OCI-LY7 (cell line): ENCODE measurements at regions not wholly inside any gene's neighbourhood (a gene's known extent, or its start where the extent isn't known, plus 50 kb on each side); places are given as distances from the start of the nearest gene placed in this dataset.

Experiments
- BruUV-seq: library from RNA; stranded (reverse); fragments of 400-500 nt; replicated peaks from 2 replicates; lab custom pipeline; 2021; lab: Mats Ljungman, UMichigan
- CTCF ChIA-PET: fragments of 300-600 bp; sonication (Branson Sonifier 250); formaldehyde crosslinking; loops from one replicate; lab custom pipeline; 2022; ENCODE audit warnings: antibody characterized with exemption; ENCODE audit not compliant: unreplicated experiment; lab: Charles Lee
- POLR2A ChIA-PET: fragments of 300-600 bp; sonication (Branson Sonifier 250); formaldehyde crosslinking; loops from one replicate; lab custom pipeline; 2022; ENCODE audit warnings: antibody characterized with exemption; lab: Charles Lee
- DNase-seq: peaks from one replicate; pipeline ENCODE4 v3.0.0-alpha.2; 2015; ENCODE audit warnings: low spot score
- H2AFZ ChIP-seq: fragments of 200-600 bp; sonication (generic), shearing (Covaris generic); 2 replicates; pipeline ENCODE4 v1.6.1; 2014; ENCODE audit warnings: mild to moderate bottlenecking, antibody characterized with exemption, low read length, moderate library complexity
- H3K27ac ChIP-seq: fragments of 200-600 bp; sonication (generic); 2 replicates; pipeline ENCODE4 v1.5.1; 2014; ENCODE audit warnings: mixed run types, low read depth, mild to moderate bottlenecking, moderate library complexity, low read length, inconsistent platforms; ENCODE audit not compliant: poor library complexity, severe bottlenecking
- H3K36me3 ChIP-seq: fragments of 200-600 bp; sonication (generic); 2 replicates; pipeline ENCODE4 v1.6.1; 2014; ENCODE audit warnings: mild to moderate bottlenecking, antibody characterized with exemption, low read length, moderate library complexity, mixed read lengths; ENCODE audit not compliant: insufficient read depth
- H3K4me1 ChIP-seq: fragments of 200-600 bp; sonication (generic); 2 replicates; pipeline ENCODE4 v1.5.1; 2014; ENCODE audit warnings: mild to moderate bottlenecking, low read length; ENCODE audit not compliant: insufficient read depth, poor library complexity, severe bottlenecking
- H3K4me2 ChIP-seq: fragments of 200-600 bp; sonication (generic); 2 replicates; pipeline ENCODE4 v1.6.1; 2014; ENCODE audit warnings: mild to moderate bottlenecking, low read length
- H3K4me3 ChIP-seq: fragments of 200-600 bp; sonication (generic); 2 replicates; pipeline ENCODE4 v1.5.1; 2014; ENCODE audit warnings: mild to moderate bottlenecking, low read depth, low read length; ENCODE audit not compliant: poor library complexity, severe bottlenecking
- H3K79me2 ChIP-seq: fragments of 200-600 bp; sonication (generic); 2 replicates; pipeline ENCODE4 v1.6.1; 2016; ENCODE audit warnings: low read depth, mild to moderate bottlenecking, low read length, moderate library complexity, mixed read lengths; ENCODE audit not compliant: insufficient read depth
- H3K9me2 ChIP-seq: fragments of 200-600 bp; sonication (generic); 2 replicates; pipeline ENCODE4 v1.6.1; 2016; ENCODE audit warnings: mild to moderate bottlenecking, low read length, mixed read lengths; ENCODE audit not compliant: insufficient read depth
- H3K9me3 ChIP-seq: fragments of 200-600 bp; sonication (generic); 2 replicates; pipeline ENCODE4 v1.6.1; 2014; ENCODE audit warnings: mild to moderate bottlenecking, mixed run types, low read length, mixed read lengths
- H4K20me1 ChIP-seq: fragments of 200-600 bp; sonication (generic); 2 replicates; pipeline ENCODE4 v1.6.1; 2014; ENCODE audit warnings: mild to moderate bottlenecking, antibody characterized with exemption, low read length, moderate library complexity, mixed read lengths; ENCODE audit not compliant: insufficient read depth
- CTCF ChIP-seq: fragments of 200-600 bp; sonication (generic); conservative IDR thresholded peaks from 2 replicates; pipeline ENCODE4 v1.5.1; 2014; ENCODE audit warnings: mild to moderate bottlenecking, antibody characterized with exemption, low read length, moderate library complexity, mixed read lengths
- EZH2phosphoT487 ChIP-seq: fragments of 200-600 bp; sonication (generic); IDR thresholded peaks from 2 replicates; pipeline ENCODE4 v1.6.1; 2018; ENCODE audit warnings: low read depth, borderline replicate concordance, mild to moderate bottlenecking, mixed run types, antibody characterized with exemption, low read length, moderate library complexity, mixed read lengths
- intact Hi-C: fragments of 100-400 bp; cut with micrococcal nuclease; formaldehyde crosslinking; loops from one replicate; pipeline ENCODE4 v1.10.0; 2022; ENCODE audit not compliant: unreplicated experiment

- ChIA-PET CTCF (no interaction called here), POLR2A (no interaction called here)
- no peaks in the 10 kb centered on the region for H3K4me1 ChIP-seq
- intact Hi-C loops, result no loop called here
- H2AFZ ChIP-seq, result no peak overlapping the region
- H3K79me2 ChIP-seq, result no peaks in the 10 kb centered on the region
- no peak overlapping the region for H3K27ac ChIP-seq
- TF ChIP-seq EZH2phosphoT487 (no peak), CTCF (no peak)
- no TSS peak for BruUV-seq
- DNase-seq, result no peak
- no peaks in the 10 kb centered on the region for H3K9me3 ChIP-seq
- H3K4me2 ChIP-seq, result no peak overlapping the region
- no peak overlapping the region for H3K4me3 ChIP-seq
- no peaks in the 10 kb centered on the region for H3K9me2 ChIP-seq
- no peaks in the 10 kb centered on the region for H3K36me3 ChIP-seq
- H4K20me1 ChIP-seq, result no peaks in the 10 kb centered on the region
Observed at GRCh38 chrX:137227151-137227550, 193.4 kb upstream of the GPR101 start.

GRCh38 chrX:137215467-137215866, 181.7 kb upstream of the GPR101 start:
- no TSS peak for BruUV-seq
- no peaks in the 10 kb centered on the region for H3K79me2 ChIP-seq
- H3K4me2 ChIP-seq, result no peak overlapping the region
- H3K4me3 ChIP-seq, result no peak overlapping the region
- no peak for TF ChIP-seq EZH2phosphoT487
- no peak for TF ChIP-seq CTCF
- H3K9me2 ChIP-seq, result no peaks in the 10 kb centered on the region
- intact Hi-C loops, result no loop called here
- DNase-seq, result no peak
- H4K20me1 ChIP-seq, result no peaks in the 10 kb centered on the region
- H3K4me1 ChIP-seq, result no peaks in the 10 kb centered on the region
- no peaks in the 10 kb centered on the region for H3K9me3 ChIP-seq
- no peak overlapping the region for H2AFZ ChIP-seq
- no peaks in the 10 kb centered on the region for H3K36me3 ChIP-seq
- H3K27ac ChIP-seq, result no peak overlapping the region
- CTCF ChIA-PET, result no interaction called here
- POLR2A ChIA-PET, result no interaction called here

- no peak overlapping the region for H3K4me3 ChIP-seq
- H3K9me3 ChIP-seq, result no peaks in the 10 kb centered on the region
- BruUV-seq, result no TSS peak
- no peaks in the 10 kb centered on the region for H3K36me3 ChIP-seq
- DNase-seq, result no peak
- no peaks in the 10 kb centered on the region for H3K9me2 ChIP-seq
- POLR2A ChIA-PET, result no interaction called here
- TF ChIP-seq EZH2phosphoT487 (no peak), CTCF (no peak)
- H3K4me1 ChIP-seq, result no peaks in the 10 kb centered on the region
- CTCF ChIA-PET, result no interaction called here
- H3K79me2 ChIP-seq, result no peaks in the 10 kb centered on the region
- H3K4me2 ChIP-seq, result no peak overlapping the region
- no peaks in the 10 kb centered on the region for H4K20me1 ChIP-seq
- no peak overlapping the region for H2AFZ ChIP-seq
- H3K27ac ChIP-seq, result no peak overlapping the region
- intact Hi-C loops, result no loop called here
Observed at GRCh38 chrX:137212078-137212632, 178.4 kb upstream of the GPR101 start.
